Upper lobe of left lung (tissue), 4 donors: ENCODE measurements at regions not wholly inside any gene's neighbourhood (a gene's known extent, or its start where the extent isn't known, plus 50 kb on each side); places are given as distances from the start of the nearest gene placed in this dataset.

Experiments used
- CTCF ChIP-seq, 6 experiments: fragments of 450-650 bp in 4 of 6; fragments of 200-600 bp in 2 of 6; sonication (generic) in 2 of 6; IDR thresholded peaks; one replicate each; pipeline ENCODE4 v1.5.1; 2016 to 2019; ENCODE audit warnings: antibody characterized with exemption in 6 of 6
- EP300 ChIP-seq, 4 donors: sonication (generic); formaldehyde crosslinking; IDR thresholded peaks; one replicate each; pipeline ENCODE4 v1.5.1; 2017; ENCODE audit warnings: antibody characterized with exemption in 4 of 4, control low read depth in 2 of 4
- POLR2A ChIP-seq, 4 donors: fragments of 450-650 bp; IDR thresholded peaks; one replicate each; pipeline ENCODE4 v1.5.1; 2016 to 2017; ENCODE audit warnings: antibody characterized with exemption in 4 of 4, mild to moderate bottlenecking in 2 of 4
- POLR2AphosphoS5 ChIP-seq, 2 donors: sonication (generic); formaldehyde crosslinking; IDR thresholded peaks; one replicate each; pipeline ENCODE4 v1.5.1; 2017; ENCODE audit warnings: antibody characterized with exemption in 2 of 2

- TF ChIP-seq CTCF (IDR thresholded peaks at IDR 0.05): no peak
- TF ChIP-seq POLR2A (IDR thresholded peaks at IDR 0.05): no peak
- no peak for TF ChIP-seq EP300 (IDR thresholded peaks at IDR 0.05)
- TF ChIP-seq POLR2AphosphoS5 (IDR thresholded peaks at IDR 0.05): no peak
These were observed 225.3 kb upstream of the HDAC4 start for GRCh38 chr2:239625971-239626734.
